Hippocampal formation (tissue), 2 donors: ENCODE measurements at regions not wholly inside any gene's neighbourhood (a gene's known extent, or its start where the extent isn't known, plus 50 kb on each side); places are given as distances from the start of the nearest gene placed in this dataset.
A peak's percentile ranks its signal among the peaks of the same experiment; 100 is the strongest.

Source experiments
- DNase-seq, 2 donors: peaks; one replicate each; lab custom pipeline; 2025; lab: John Stamatoyannopoulos, UW

DNA sequence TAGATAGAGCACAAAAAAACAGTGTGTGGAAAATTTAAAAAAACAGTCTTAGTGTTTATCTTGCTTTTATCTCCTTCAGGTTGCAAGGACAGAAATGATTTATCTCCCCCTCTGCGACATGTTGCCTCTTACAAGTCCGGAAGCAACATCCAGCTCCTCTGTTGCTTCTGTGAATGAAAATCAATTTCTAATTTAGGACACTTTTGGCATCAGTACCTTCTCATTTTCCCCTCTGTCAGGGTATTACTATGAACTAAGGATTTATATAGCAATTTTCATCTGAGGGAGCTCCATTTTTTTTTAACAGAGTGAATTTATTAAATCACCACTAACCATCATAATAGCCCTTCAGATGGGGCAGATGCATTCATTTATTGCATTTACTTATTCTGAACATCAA, 116.6 kb upstream of the PLXNC1 start:
- no peak for DNase-seq

GRCh38 chr12:94032368-94032767, 116.0 kb upstream of the PLXNC1 start:
- DNase-seq = no peak

- no peak for DNase-seq
Measured at GRCh38 chr12:94033101-94033500, 115.3 kb upstream of the PLXNC1 start.

DNA sequence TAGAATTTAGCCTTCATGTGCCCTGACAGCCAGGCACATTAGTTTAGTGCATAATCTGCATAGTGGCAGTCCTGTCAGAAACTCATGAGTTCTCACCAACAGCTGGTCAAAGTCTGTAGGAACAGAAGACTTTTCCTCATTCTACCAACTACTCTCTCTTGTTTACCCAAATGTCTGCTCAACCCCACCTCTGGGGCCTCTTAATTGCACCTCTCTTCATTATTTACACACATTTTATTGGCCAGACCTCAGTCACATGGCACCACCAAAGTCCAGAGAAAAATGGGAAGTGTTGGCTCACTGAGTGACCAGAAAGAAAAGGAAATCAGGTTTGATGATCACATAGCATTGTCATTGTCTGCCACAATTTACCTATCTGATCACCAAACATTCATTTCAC, 114.6 kb upstream of the PLXNC1 start:
- no peak for DNase-seq

- DNase-seq = no peak
Measured at GRCh38 chr12:94037444-94037843, 110.9 kb upstream of the PLXNC1 start.

DNA sequence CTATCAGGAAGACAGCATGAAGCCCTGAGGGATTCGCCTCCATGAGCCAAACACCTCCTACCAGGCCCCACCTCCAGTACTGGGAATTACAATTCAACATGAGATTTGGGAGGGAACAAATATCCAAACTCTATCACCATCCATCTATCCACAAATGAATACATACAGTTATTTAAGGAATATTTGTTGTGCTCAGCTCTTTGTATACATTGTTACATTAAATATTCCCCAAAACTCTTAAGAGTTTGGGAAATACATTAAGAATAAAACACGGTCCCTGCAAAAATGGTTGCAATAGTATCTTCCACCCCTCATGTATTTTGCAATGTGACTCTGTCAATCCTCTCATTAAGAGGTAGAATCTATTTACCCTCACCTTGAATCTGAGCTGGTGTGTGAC, 109.8 kb upstream of the PLXNC1 start:
- no peak for DNase-seq

GRCh38 chr12:94039199-94039840, 109.1 kb upstream of the PLXNC1 start:
- DNase-seq = no peak

GRCh38 chr12:94039914-94040313, 108.5 kb upstream of the PLXNC1 start:
- DNase-seq = no peak

- DNase-seq = no peak
Measured at GRCh38 chr12:94041850-94042249, 106.5 kb upstream of the PLXNC1 start.

DNA sequence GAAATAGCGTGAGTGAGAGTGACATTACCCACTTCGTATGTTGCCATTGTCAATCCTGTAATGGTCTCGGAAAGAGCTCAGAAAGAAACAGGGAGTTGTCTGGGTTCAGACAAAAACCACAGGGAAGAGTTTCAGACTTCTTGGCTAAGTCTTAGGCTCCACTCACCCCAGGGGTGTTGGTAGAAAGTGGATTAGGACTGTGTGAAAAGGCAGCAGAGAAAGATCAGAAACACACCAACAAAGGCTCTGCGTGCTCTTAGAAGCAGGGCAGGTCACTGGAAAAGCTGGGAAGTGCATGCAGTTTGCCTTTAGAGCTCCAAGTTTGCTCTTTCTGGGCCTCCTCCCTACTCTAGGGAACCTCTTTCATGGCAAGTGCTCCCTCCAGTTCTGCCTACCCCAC, 106.1 kb upstream of the PLXNC1 start:
- no peak for DNase-seq

- no peak for DNase-seq
Measured at GRCh38 chr12:94046626-94047410, 101.6 kb upstream of the PLXNC1 start.

DNA sequence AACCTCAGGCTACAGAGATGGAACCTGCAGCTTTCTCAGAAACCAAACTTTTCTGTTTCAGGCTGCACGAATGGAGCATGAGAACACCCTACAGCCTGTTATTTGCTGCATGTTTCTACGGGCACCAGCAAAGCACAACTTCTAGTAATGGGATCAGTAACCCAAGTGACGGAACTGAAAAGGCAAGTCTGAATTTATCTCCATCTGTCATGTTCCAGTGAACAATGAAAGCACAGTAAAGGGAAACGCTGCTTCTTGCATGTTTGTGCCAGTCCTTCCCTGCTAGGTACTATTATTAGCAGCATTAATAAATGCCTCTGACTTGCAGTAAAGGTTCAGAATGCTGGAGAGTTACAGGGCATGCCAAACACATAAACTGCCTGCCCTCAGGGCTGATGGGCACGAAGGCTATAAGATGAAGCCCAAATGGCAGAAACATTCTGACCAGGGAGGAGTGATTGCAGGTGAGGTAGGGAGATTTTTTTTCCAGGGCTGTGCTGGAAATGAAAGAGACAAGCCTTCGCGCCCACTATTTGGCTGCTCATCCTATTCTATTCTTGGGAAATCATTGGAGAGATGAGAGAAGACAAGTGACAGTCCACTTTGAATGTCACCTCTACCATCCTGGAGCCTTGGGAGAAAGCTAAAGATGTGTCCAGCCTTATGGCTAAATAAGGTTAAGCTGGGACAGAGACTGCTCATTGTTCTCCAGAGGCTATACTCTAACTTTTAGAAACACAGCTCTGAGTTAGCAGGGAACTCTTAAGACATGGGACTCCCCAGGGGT, 100.4 kb upstream of the PLXNC1 start:
- peak in 1 of 2 donors; percentile 1 for DNase-seq

GRCh38 chr12:94048757-94049156, 99.6 kb upstream of the PLXNC1 start:
- no peak for DNase-seq

DNA sequence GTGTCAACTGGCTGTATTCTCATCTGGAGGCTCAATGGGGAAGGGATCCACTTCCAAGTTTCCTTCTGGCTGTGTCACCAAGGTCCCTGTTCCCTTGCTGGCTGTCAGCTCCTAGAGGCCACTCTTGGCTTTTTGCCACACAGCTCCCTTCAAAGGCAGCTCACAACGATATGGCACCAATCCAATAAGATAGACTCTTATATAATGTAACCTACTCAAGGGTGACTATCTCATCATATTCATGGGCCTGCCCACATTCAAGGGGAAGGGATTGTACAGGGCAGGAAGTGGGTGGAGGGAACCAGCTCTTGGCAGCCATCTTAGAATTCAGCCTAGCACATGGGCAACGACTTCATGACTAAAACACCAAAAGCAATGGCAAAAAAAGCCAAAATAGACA, 98.7 kb upstream of the PLXNC1 start:
- no peak for DNase-seq

DNA sequence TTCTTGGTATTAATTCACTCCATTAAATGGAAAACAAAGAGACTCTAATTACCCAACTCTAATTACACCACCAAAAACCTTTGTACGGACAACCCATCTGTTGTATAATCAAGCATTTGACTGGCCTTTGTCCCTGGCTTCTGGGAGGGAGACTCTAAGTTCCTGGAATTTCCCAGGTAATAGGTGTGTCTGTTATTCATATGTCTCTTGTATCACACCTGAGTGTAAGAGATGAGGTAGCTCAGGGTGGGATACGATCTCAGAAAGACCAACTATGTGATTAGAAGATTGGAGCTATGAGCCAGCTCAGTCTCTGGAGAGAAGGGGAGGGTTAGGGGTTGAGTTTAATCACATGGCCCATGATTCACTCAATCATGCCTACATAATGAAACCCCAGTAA, 94.7 kb upstream of the PLXNC1 start:
- DNase-seq = no peak

DNA sequence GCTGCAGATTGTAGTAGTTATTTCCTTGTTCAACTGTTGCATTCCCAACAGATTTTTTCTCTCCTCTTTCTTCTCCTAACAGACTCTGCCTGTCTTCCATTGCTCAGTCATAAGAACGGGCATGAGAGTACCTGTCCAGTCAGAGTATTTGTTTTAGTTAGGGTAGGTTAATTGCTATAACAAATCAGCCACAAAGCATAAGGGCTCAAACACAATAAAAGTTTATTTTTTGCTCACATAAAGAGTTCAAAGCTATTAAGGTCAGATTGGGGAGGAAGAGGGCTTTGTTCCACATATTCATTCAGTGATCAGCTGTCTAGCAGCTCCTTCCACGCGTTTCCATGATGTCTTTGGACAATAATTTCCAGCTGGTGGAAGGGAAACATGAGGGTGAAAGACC, 92.8 kb upstream of the PLXNC1 start:
- DNase-seq = no peak

DNA sequence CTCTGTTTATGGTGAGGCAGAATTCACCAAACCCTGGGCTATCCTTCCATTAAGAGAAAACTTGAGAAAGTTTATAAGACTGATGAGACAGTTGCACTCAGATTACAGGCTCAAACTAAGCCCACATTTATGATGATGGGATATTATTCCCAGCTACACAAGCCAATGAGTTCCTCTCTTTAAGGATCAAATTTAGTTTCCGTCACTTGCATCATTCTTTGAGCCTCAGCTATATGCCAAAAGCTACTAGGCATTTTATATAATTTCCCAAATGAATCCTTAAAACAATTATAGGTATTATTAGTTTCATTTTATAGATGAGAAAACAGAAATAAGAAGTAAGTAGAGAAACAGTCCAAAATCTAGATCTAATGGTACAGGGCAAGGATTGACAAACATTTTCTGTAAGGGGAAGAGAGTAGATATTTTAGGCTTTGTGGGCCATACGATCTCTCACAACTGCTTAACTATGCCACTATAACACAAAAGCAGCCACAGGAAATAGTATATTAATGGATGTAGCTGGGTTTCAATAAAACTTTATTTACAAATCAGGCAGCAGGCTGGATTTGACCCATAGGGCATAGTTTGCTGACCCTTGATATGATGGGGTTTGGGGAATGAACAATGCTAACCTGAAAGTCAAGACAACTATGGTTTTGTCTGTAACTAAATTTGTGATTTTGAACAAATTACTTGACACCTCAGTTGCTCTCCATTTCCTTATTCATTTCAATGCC, 91.8 kb upstream of the PLXNC1 start:
- no peak for DNase-seq

- no peak for DNase-seq
Measured at GRCh38 chr12:94057262-94058151, 90.9 kb upstream of the PLXNC1 start.

GRCh38 chr12:94059394-94060368, 88.7 kb upstream of the PLXNC1 start:
- no peak for DNase-seq

GRCh38 chr12:94062194-94062593, 86.2 kb upstream of the PLXNC1 start:
- DNase-seq = no peak
